Adrenal gland (tissue), 9 donors: ENCODE measurements at regions not wholly inside any gene's neighbourhood (a gene's known extent, or its start where the extent isn't known, plus 50 kb on each side); places are given as distances from the start of the nearest gene placed in this dataset.

Experiments
- DNase-seq, 7 donors: peaks; one replicate each; pipeline ENCODE4 v3.0.0-alpha.2; 2019 to 2020
- H3K27ac ChIP-seq, 5 donors: fragments of 200-600 bp; sonication (generic) in 4 of 5; 1 replicate in 3 of 5; 2 replicates in 2 of 5; pipeline versions ENCODE4 v1.5.1 to v1.8.0; 2016 to 2020; ENCODE audit warnings: mild to moderate bottlenecking in 1 of 5
- H3K27me3 ChIP-seq: fragments of 200-600 bp; 2 replicates; pipeline ENCODE4 v1.8.0; 2021
- H3K36me3 ChIP-seq, 2 donors: fragments of 200-600 bp; replicated peaks in 1 of 2; 1 replicate in 1 of 2; 2 replicates in 1 of 2; pipeline versions ENCODE4 v1.5.1 to v1.8.0; 2018 to 2022
- H3K4me1 ChIP-seq, 2 donors: fragments of 200-600 bp; replicated peaks in 1 of 2; 1 replicate in 1 of 2; 2 replicates in 1 of 2; pipeline versions ENCODE4 v1.5.1 to v1.8.0; 2018 to 2021
- H3K4me3 ChIP-seq, 4 donors: fragments of 200-600 bp; sonication (generic) in 3 of 4; one replicate each; pipeline ENCODE4 v1.5.1; 2016 to 2018
- H3K9me3 ChIP-seq, 3 donors: fragments of 200-600 bp; sonication (generic) in 1 of 3; replicated peaks in 1 of 3; 1 replicate in 2 of 3; 2 replicates in 1 of 3; pipeline versions ENCODE4 v1.5.1 to v1.8.0; 2016 to 2021
- CTCF ChIP-seq, 6 experiments: fragments of 450-650 bp in 4 of 6; fragments of 200-600 bp in 2 of 6; sonication (generic) in 1 of 6; IDR thresholded peaks; 1 replicate in 5 of 6; 2 replicates in 1 of 6; pipeline versions ENCODE4 v1.5.1 to v1.8.0; 2016 to 2021; ENCODE audit warnings: antibody characterized with exemption in 6 of 6, mild to moderate bottlenecking in 2 of 6, moderate library complexity in 1 of 6
- POLR2A ChIP-seq, 2 donors: fragments of 450-650 bp; IDR thresholded peaks; one replicate each; pipeline ENCODE4 v1.6.1; 2017; ENCODE audit warnings: antibody characterized with exemption in 2 of 2, mild to moderate bottlenecking in 2 of 2, moderate library complexity in 1 of 2
- whole genome bisulfite sequencing, 4 donors: extraction: QIAGEN DNeasy Blood & Tissue Kit in 2 of 4; methylation state at CpG; one replicate each; pipeline versions ENCODE4 v1.1.5 to v1.1.7; 2013 to 2017; 5-methylcytosine and 5-hydroxymethylcytosine counted together
- intact Hi-C, 2 donors: fragments of 100-400 bp; cut with DNase I; formaldehyde crosslinking; loops; one replicate each; pipeline versions ENCODE4 v1.14.1 to v1.15.0; 2022 to 2023
- donor health status: healthy with polysubstance abuse.
- donor health status: Bipolar disorder and iron deficiency.
- donor health status: DM: yes; HTN: yes; CAD: no.
- donor health status: DM: no; HTN: no; CAD: no.
- donor health status: DM: no; HTN: no; CAD: no.

GRCh38 chr2:150620855-150621254 is 133.4 kb upstream of the RND3 start:
- Histone ChIP-seq H3K36me3 (no peaks in the 10 kb centered on the region), H3K27me3 (no peaks in the 10 kb centered on the region), H3K4me1 (peaks cover 34 to 40% of the 10 kb centered on the region in 2 donors), H3K9me3 (no peaks in the 10 kb centered on the region), H3K27ac (peak overlapping the region; percentile 75 to 92 (median 80)), H3K4me3 (no peak overlapping the region)
- intact Hi-C loops, result no loop called here
- TF ChIP-seq CTCF (IDR thresholded peaks at IDR 0.05), result no peak
- no peak for TF ChIP-seq POLR2A (IDR thresholded peaks at IDR 0.05)
- DNase-seq, result peak in 4 of 7 donors; percentile 27 to 58 (median 34)
- WGBS, 4 donors, result 37 to 42% (median 39%) methylated on average over 6 of the region's 6 CpGs

GRCh38 chr2:150620416-150620815 is 132.9 kb upstream of the RND3 start:
- H3K4me1 ChIP-seq, result peaks cover 34 to 40% of the 10 kb centered on the region in 2 donors
- intact Hi-C loops, result no loop called here

DNA sequence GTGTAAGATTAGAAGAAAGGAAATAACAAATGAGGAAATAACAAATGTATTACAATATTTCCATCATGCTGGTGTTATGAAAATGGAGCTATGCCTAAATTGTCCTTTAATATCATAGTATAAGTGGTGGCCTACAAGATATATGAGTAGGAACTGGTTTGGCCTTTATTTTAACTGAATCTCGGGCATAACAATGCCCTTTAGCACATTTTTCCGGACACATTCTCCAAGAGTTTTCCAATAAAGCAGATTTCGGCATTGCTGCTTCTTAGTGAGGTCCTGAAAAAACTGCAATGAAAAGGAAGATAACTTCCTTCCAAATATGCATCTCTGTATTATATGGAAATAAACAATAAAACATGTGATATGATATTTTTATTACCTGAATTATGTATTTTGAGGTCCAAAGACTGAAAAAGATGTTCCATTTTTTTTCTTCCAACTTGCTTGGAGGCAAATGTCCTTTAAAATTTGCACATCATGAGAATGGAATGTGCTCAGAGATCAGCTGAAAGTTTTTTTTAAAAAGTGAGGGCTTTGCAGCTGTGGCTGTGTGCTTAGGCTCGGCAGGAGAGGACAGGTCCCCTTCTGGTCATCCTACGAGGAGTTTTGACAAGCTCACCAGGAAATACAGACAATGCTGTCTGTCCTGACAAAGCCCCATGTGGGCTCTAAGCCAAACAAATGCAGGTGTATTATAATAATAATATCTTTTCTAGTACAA is 132.3 kb upstream of the RND3 start:
- no peak for TF ChIP-seq CTCF (IDR thresholded peaks at IDR 0.05)
- TF ChIP-seq POLR2A (IDR thresholded peaks at IDR 0.05), result peak in 1 of 2 donors; percentile 57
- 32 to 46% (median 40%) methylated on average over 5 of the region's 5 CpGs for WGBS, 4 donors
- Histone ChIP-seq H3K36me3 (no peaks in the 10 kb centered on the region), H3K27me3 (no peaks in the 10 kb centered on the region), H3K4me1 (peaks cover 38 to 40% of the 10 kb centered on the region in 2 donors), H3K4me3 (no peak overlapping the region), H3K27ac (peak overlapping the region; percentile 75 to 92 (median 80)), H3K9me3 (no peaks in the 10 kb centered on the region)
- intact Hi-C loops, result no loop called here
- peak; percentile 39 to 76 (median 63) for DNase-seq

More at GRCh38 chr2:150620416-150620815, 132.9 kb upstream of the RND3 start:
- no peaks in the 10 kb centered on the region for H3K36me3 ChIP-seq
- no peak for TF ChIP-seq CTCF (IDR thresholded peaks at IDR 0.05)
- no peak for TF ChIP-seq POLR2A (IDR thresholded peaks at IDR 0.05)
- no peak for DNase-seq
- no peaks in the 10 kb centered on the region for H3K9me3 ChIP-seq
- H3K27me3 ChIP-seq, result no peaks in the 10 kb centered on the region
- H3K4me3 ChIP-seq, result no peak overlapping the region
- peak overlapping the region; percentile 75 to 92 (median 80) for H3K27ac ChIP-seq

DNA sequence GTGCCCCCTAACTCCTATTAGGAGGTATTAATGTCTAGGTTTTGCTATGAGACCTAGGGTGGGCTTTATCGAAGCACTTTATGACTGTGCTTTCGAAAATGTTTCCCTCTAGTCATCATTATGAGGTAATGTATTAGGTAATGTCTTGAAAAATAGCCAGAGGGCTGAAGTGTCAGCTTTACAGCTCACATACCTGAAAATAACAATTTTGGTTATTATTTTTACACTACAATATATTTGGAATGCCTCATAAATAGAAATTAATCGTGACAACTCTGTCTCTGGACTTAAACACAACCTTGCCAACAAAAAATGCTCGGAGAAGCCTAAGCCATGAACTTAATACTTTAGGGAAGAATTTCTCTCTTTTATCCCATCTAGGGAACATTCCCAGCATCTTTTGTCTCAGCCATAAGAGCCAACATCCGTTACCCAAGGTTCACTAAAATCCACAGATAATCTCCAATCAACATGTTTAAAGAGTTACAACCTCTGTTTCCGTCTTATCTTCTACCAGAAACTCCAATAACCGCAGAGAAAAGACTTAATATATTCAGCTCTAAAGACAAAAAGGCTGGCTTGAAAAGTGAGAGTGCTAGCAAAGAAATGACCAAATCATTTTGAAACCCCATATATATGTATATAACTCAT is 130.9 kb upstream of the RND3 start:
- no peak for DNase-seq
- TF ChIP-seq POLR2A (IDR thresholded peaks at IDR 0.05) (no peak), CTCF (IDR thresholded peaks at IDR 0.05) (no peak)
- Histone ChIP-seq H3K9me3 (no peaks in the 10 kb centered on the region), H3K4me3 (no peak overlapping the region), H3K27ac (peak overlapping the region in 2 of 5 donors; percentile 13 to 23), H3K4me1 (peaks cover 38 to 40% of the 10 kb centered on the region in 2 donors), H3K27me3 (no peaks in the 10 kb centered on the region), H3K36me3 (no peaks in the 10 kb centered on the region)
- intact Hi-C loops, result no loop called here
- 75 to 80% (median 77%) methylated on average over 7 of the region's 7 CpGs for WGBS, 4 donors
